GM10266 (cell line): ENCODE measurements at regions not wholly inside any gene's neighbourhood (a gene's known extent, or its start where the extent isn't known, plus 50 kb on each side); places are given as distances from the start of the nearest gene placed in this dataset.

ENCODE experiments used
- DNase-seq: peaks from one replicate; pipeline ENCODE4 v3.0.0; 2012; ENCODE audit errors: extremely low spot score
- CTCF ChIP-seq: IDR thresholded peaks from 2 replicates; pipeline ENCODE4 v1.5.1; 2012; ENCODE audit warnings: mild to moderate bottlenecking, low read depth; ENCODE audit not compliant: control insufficient read depth, insufficient read depth; ENCODE audit errors: missing control alignments

GRCh38 chr13:34000955-34001354, 183.0 kb downstream of the RFC3 start:
- TF ChIP-seq CTCF, result no peak
- DNase-seq, result no peak

- DNase-seq, result no peak
- TF ChIP-seq CTCF, result no peak
Observed at GRCh38 chr13:34001389-34001788, 183.4 kb downstream of the RFC3 start.

GRCh38 chr13:34002141-34002540, 184.2 kb downstream of the RFC3 start:
- DNase-seq, result no peak
- no peak for TF ChIP-seq CTCF

- TF ChIP-seq CTCF, result no peak
- DNase-seq, result no peak
Observed at GRCh38 chr13:34002924-34003323, 185.0 kb downstream of the RFC3 start.

GRCh38 chr13:34003656-34004055, 185.7 kb downstream of the RFC3 start:
- TF ChIP-seq CTCF, result no peak
- DNase-seq, result no peak

- DNase-seq, result no peak
- no peak for TF ChIP-seq CTCF
Observed at GRCh38 chr13:34004676-34005075, 186.7 kb downstream of the RFC3 start.

- DNase-seq, result no peak
- no peak for TF ChIP-seq CTCF
Observed at GRCh38 chr13:34006011-34006410, 188.1 kb downstream of the RFC3 start.
